ENCODE measurements at regions not wholly inside any gene's neighbourhood (a gene's known extent, or its start where the extent isn't known, plus 50 kb on each side); places are given as distances from the start of the nearest gene placed in this dataset.
"Not testable (repeated sequence)": the region's sequence is repeated elsewhere in the genome, so short reads cannot be mapped to it uniquely, and the experiment has no call there.

DNA sequence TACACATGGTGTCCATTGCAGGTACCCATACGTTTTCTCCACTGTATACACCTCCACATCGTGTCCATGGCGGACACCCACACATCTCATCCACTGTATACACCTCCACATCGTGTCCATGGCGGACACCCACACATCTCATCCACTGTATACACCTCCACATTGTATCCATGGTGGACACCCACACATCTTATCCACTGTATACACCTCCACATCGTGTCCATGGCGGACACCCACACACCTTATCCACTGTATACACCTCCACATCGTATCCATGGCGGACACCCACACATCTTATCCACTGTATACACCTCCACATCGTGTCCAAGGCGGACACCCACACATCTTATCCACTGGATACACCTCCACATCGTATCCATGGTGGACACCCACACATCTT is 50.4 kb upstream of the TTC34 start:
- DNase-seq (ENCODE audit: low read depth in 2 of 2): not testable (repeated sequence)

DNA sequence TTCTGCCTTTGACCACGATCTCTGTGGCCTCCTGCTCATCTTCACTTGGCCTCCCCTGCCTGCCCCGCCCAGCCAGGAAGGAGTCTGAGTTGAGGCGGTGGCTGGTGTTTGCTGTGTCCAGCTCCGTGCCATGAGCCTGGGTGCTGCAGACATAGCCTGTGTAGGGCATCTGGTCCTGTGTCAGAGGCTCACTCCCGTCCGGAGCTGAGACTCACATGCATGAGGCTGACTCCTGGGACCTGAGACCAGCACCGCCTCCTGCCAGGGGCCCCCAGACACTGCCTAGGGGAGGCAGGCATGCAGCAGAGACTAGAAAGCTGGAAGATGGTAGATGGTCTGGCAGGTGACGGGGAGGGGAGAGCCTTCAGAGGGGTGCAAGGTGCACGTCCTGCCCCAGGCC is 52.2 kb upstream of the TTC34 start:
- no peak for DNase-seq (ENCODE audit: low read depth in 2 of 2)

DNA sequence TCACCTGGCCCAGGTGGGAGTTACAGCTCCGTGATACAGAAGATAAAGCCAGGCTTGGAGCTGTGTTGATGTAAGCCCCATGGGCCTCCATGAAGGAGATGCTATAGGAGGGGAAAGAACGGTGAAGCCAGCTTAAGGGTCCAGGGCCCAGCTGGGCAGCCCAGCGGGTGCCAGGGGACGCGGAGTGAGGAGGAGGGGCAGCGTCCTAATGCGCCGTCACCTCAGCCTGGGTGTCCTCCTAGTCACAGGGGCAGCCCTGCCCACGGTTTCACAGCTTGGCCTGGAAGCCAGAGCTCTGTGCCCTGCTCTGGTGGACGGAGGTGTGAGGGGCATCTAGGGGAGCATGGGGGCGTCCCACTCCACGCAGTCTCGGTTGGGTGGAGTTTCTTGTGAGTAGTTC is 52.7 kb upstream of the TTC34 start:
- DNase-seq (ENCODE audit: low read depth in 2 of 2): no peak

DNA sequence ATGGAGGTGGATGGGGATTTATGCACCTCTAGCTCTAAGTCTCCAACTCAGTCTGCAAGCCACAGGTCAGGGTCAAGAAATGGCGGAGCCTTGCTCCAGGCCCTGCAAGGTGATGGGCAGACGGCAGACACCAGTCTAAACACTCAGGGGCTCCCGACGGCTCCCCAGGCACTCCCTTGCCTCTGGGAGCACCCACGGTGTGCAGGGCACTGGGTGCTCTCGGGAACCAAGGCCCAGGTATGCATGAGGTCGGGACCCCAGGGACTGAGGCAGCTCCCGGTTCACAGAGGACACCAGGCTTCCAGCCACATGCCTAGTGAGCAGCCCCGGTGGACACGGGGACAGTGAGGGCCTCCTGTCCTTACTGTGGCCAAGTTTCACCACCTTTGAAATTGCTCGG is 53.1 kb upstream of the TTC34 start:
- no peak for DNase-seq (ENCODE audit: low read depth in 2 of 2)

DNA sequence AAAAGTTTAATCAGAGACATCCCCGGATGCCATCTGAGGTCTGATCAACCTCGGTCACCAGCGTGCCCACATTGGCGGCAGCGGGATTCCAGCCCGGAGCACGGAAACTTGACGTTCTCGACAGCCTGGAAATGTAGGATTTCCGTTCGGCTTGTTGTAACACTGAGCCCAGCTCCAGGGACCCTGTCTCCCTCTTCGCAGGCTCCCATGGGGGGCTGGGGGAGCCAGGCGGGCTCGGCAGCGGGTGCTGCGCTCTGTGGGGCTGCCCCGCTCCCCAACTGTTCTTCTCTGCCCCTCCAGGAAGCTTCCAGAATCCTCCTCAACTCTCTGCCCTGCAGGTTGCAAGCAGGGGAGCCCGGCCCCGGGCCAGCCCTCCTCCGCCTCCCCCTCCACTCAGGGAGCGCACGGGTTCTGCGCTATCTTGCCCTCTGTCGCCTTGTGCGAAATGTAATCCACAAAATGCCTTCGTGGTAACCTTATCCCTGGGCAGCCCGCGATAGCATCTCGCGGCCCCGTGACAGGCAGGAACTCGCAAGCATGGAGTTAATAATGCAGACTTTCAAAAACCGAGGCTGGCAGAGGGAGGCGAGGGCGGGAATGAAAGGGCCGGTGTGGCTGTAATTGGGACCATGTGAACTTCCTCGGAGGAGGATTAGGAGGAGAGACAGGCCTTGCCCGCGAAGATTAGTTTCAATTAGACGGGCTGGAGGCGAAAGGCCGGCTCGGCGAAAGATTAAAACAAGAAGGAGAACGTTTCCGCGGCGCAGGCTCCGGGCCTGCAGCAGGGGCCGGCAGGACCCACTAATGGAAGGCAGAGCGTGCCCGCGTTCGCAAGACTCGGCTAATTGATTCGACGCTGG is 53.9 kb upstream of the TTC34 start:
- no peak for DNase-seq (ENCODE audit: low read depth in 2 of 2)

DNA sequence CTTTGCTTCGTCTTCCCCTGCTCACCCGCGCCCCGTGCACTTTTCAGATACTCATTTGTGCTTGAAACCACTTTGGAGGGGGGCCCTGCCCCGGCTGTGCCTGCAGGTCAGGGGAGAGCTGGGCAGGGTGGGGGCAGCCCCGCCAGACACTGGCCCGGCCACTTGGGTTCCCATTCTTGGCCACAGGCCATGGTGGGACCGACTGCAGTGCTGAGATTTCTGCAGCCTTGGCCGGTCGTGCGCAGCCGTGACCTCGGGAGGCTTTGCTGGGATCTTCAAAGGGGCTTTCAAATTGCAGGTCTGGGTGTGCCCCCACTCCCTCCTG is 54.5 kb upstream of the TTC34 start:
- no peak for DNase-seq (ENCODE audit: low read depth in 2 of 2)

DNA sequence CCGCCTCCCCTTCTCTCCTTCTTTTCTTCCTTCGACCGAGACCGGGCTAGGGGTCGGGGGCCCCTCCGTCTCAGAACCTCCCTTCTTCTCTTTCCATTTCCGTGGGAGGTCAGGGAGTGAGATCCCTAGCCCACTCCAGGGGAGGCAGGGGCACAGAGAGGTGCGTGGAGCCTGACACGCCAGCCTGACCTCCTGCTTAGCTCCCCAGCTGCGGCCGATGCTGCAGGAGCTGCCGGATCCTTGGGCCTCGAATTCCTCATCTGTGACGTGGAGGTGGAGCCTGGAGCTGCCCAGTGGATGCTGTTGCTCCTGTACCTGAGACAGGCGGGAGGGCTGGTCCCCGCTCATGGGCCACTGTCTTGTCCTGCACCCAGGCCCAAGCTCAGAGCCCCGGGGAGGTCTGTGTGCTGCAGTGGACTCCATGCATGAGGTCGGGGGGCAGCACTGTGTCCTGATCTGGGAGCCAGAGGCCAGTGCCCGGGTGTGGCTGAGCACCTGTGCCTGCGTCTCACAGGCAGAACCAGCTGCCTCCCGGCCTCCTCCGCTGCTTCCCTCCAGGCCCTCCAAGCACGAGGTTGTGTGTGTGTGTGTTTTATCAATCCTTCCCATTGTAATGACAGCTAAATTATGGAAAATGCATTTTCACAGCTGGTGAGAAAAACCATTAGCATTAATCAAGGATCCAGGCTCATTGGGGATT is 55.3 kb upstream of the TTC34 start:
- no peak for DNase-seq (ENCODE audit: low read depth in 2 of 2)

DNA sequence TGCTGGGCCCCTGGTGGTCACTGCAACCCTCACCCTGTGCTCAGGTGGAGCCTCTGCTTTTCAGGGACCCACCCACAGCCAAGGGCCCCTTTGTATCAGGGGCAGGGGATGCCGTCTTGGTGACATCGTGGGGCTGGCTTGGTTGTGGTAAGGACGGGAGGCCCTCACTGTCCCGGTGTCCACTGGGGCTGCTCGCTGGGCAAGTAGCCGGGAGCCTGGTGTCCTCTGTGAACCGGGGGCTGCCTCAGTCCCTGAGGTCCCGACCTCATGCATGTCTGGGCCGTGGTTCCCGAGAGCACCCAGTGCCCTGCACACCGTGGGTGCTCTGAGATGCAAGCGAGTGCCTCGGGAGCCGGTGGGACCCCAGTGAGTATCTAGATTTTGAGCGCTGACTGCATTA is 56.0 kb upstream of the TTC34 start:
- no peak for DNase-seq (ENCODE audit: low read depth in 2 of 2)

DNA sequence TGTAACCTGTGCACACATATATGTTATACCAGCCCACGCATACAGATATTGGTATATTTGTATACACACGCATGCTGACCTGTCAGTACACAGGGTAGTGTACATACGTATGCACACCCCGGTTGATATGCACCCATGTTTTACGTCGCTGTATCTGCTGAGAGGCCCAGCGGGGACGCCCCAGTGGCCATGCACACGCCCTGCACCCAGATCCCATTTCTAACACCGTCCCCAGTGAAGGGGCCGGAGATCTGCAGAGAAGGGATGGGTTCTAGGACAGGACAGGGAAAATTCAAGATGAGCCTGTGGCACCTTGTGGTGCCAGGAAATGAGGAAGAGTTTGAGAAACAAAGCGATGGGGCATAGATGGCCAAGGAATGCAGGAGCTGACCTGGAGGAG is 57.2 kb upstream of the TTC34 start:
- no peak for DNase-seq (ENCODE audit: low read depth in 2 of 2)

DNA sequence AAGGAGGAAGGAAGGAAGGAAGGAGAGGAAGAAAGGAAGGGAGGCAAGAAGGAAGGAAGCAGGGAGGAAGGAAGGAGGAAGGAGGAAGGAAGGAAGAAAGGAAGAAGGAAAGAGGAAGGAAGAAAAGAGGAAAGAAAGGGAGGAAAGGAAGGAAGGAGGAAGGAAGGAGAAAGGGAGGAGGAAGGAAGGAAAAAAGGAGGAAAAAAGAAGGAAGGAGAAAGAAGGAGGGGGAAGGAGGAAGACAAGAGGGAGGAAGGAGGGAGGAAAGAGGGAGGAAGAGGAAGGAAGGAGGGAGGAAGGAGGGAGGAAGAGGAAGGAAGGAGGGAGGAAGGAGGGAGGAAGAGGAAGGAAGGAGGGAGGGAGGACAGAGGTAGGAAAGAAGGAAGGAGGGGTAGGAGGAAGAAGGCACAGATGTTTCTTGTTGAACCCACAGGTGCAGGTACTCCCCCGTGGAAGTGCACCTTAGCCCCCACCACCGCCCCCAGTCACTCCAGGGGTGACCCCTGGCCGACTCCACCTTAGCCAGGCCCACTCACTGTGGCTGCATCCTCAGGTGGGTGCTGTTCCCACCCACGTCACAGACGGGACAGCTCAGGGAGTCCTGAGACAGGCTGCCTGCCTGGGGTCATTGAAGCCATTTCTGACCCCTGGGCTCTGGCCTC is 57.9 kb upstream of the TTC34 start:
- DNase-seq (ENCODE audit: low read depth in 2 of 2): no peak

DNA sequence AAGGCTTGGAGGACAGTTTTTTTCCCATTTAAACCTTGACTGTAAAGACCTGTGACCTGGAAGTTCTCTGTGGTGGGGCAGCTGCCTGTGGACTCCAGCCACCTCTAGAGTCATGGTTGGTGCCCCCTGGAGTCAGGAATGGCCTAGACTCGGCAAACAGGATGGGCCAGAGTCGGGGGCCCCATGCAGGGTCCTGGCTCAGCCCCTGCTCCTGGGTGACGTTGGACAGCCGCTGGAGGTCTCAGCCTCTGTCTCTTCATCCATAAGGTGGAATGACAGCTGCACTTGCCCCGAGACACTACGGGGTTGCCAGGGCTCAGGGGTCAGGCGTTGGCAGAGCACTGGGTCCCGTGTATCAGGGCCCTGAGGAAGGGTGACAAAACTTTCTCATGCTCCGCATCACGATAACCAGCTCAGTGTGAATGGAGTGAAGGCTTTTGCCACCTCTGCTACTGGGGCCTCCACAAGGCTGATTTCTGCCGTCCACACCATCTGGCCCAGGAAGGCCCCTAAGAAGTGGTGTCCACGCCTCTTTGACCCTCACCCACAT is 58.5 kb upstream of the TTC34 start:
- DNase-seq (ENCODE audit: low read depth in 2 of 2): no peak

DNA sequence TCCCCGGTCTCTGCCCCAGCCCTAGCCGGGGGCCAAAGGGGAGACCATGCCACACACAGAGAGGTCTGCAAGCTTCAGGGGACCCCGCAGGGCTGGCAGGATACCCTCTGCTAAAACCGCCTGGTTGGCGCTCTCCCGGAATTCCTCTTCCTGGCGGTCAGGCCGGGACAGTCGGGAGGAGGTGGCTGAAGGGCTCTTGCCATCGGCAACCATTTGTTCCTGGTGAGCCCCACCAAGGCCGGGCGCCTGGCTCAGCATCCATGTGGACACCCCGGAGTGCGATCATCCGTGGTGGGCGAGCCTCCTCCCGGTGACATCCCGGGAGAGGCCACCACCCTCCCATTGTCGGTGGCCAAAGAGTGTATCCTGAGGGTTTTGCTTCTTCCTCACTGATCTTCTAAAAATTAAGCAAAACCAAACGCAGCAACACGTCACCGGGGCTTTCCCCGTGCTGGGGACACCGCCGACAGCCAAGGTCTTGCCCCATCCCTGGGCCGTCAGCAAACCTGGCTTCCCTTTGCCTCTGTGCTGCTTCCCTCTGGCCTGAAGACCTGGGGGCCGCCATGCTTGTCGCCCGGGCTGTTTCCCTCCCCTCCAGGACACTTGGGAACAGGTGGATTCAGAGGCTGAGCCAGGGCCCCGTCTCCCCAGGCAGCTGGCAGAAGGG is 59.1 kb upstream of the TTC34 start:
- DNase-seq (ENCODE audit: low read depth in 2 of 2): no peak

DNA sequence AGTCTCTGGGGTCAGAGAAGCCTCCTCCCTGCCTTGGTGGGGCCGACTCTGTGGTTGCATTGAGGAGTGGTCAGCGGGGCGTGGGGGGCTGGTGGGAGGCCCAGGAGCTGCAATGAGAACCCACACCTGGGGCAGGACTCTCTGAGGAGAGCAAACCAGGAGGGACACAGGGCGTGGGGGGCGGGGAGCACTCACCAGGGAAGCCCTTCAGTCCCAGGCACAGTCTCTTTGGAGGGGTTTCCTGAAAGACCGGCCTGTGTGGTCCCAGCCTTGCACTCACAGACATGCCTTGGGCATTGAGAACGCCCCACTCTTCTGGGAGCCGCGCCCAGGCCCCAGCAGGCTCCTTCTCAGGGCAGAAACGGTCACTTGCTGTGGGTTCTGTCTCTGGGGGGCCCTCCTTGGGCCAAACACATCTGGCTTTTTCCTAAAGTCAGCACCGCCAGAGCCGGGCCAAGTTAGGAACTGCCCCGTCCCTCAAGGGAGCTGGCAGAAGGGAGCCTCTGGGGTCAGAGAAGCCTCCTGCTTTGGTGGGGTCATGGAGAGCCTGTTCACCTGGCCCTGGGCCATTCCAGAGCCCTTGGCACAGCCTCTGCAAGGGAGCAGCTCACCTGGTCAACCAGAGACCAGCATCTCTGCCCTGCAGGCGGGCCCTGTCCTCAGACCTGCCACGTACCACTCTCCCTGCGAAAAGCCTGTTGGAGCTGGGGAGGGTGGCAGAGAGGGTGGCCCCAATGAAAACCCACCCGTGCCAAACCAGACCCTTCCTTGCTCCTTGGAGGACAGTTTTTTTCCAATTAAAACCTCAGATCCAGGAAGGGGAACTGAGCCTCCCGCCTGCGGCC is 59.9 kb upstream of the TTC34 start:
- DNase-seq (ENCODE audit: low read depth in 2 of 2): no peak

DNA sequence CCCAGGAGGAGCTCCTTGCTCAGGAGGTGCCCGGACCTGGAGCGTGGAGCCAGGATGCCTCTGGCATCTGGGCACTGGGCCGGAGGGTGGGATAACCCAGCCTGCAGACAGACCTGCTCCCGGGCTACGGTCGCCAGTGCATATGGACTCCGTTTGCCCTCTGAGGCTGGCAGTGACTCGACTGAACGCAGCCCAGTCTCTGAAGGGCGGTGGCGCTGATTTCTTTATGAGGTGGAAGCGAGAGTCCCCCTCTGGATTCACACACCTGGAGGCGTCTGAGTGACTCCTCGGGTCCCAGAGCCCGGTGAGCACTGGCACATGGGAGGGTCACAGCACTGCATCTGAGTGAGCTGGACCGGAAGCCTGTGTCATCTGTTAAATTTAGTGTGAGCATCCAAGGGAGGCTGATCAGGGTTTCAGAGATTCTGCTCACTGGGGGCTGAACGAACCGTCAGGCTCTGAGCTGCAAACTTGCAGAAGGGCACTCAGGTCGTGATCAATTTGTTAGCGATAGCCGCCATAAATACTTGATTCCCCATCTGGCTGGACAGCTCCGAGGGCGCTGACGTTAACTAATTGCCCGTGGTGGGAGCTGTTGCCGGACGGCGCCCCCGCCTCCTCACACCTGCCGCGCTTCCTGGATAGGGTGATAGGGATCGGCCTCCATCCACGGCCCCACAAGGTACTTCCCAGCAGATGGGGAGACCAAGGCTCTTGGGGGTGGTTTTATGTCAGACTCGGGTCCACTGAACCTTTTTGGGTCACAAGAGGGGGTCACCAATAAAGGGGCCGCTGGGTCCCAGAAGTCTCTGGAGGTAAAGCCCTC is 60.7 kb upstream of the TTC34 start:
- no peak for DNase-seq (ENCODE audit: low read depth in 2 of 2)

DNA sequence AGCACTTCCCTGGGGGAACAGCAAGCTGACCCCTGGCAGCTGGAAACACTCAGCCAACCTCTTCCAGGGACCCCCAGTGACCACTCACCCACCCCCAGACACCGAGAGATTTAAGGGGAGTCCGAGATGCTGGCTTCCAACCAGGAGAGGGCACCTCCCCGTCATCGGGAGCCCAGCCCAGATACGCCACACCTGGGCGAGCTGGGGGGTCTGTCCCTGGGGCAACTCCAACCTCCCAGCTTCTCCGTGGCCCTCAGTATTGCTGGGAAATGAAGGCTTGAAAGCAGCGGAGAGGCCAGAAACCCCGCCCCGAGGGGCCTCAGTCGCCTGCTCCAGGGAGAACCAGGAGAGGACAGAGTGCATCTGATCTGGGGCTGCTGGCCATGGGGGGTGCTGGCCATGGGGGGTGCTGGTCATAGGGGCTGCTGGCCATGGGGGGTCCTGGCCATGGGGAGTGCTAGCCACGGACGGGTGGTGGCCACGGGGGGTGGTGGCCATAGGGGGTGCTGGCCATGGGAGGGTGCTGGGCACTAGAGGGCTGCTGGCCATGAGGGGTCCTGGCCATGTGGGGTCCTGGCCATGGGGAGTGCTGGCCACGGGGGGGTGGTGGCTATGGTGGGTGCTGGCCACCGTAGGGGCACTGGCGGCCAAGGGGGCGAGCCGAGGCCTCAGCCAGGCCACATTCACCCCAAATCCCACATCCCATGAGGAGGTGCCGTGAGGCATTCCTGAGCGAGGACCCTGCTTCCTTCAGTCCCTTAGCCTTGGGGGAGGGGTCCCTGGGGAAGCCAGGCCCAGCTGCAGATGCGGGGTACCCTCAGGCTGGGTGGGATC is 61.5 kb upstream of the TTC34 start:
- DNase-seq (ENCODE audit: low read depth in 2 of 2): no peak

DNA sequence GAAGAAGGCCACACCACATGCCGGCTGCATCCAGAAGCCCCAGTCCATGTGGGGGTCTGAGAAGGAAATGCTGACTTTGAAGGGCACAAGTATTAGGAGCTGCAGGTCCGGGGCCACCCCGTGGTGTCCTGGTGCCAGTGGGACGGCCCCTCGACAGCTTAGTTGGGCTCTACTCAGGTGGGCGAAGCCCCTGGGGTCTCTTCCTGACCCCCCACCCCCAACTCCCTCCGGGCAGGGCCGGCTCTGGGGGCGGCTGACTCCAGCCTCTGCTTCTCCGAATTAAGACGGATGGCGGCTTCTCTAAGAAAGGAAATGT is 62.1 kb upstream of the TTC34 start:
- no peak for DNase-seq (ENCODE audit: low read depth in 2 of 2)

DNA sequence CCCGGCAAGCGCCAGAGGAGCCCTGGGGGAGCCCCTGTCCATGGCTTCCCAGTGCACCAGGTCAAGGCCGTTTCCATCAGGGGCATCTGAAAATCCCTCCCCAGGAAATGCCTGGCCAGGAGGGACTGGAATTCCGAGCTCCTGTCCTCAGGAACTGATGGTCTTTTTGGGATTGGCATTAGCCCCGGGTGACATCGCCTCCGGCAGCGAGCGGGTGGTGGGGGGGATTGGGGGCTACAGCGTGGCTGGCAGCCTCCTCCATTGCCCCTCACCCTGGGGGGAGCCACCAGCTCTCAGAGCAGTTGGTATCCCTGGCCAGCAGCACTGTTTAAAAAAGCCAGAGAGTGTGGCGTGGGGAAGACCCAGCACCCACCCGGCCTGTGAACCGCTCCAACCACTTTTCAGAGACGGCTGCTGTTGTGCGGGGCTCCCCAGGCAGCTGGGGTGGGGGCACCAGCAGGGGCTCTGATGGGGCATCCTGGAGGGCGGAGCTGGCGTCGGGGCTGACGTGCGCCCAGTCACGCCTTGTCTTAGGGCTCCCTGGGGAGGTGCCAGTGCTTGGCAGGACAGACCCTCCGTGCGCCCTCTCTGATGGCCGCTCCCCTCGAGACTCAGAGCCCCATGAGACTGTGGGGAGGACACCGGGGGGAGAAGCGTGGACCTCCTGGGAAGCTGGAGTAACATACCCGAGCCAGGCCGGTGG is 62.9 kb upstream of the TTC34 start:
- no peak for DNase-seq (ENCODE audit: low read depth in 2 of 2)

DNA sequence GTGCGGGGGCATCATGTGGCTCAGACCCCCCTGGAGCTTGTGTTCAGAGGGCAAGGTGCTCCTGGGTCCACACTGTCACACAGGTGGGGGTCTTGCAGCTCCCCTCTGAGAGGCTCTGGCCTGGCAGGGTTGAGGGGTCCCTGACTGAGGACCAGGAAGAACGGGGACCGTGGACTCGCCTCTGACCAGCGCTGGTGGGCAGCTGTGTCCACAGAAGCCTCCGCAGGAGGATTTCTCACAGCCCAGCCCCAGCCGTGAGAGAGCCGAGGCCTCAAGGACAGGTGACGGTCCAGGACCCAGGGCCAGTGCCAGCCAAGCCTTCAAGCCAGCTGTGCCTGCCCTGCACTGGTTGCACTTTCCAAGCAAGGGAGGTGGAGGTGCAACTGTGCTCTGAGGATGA is 63.5 kb upstream of the TTC34 start:
- no peak for DNase-seq (ENCODE audit: low read depth in 2 of 2)

Measured in stimulated activated CD4-positive, alpha-beta T cell treated with anti-CD3 and anti-CD28 coated beads, Interleukin-15, amount 100 ng/mL, for 48 hours (primary cell).